Nucleus accumbens (tissue), 56 donors: ENCODE measurements at regions not wholly inside any gene's neighbourhood (a gene's known extent, or its start where the extent isn't known, plus 50 kb on each side); places are given as distances from the start of the nearest gene placed in this dataset.
"Not testable (repeated sequence)": the region's sequence is repeated elsewhere in the genome, so short reads cannot be mapped to it uniquely, and the experiment has no call there.

Source experiments
- DNase-seq, 56 donors: peaks; one replicate each; lab custom pipeline; 2025; lab: John Stamatoyannopoulos, UW

GRCh38 chrX:138264095-138264494 is 447.4 kb downstream of the FGF13 start:
- not testable (repeated sequence) for DNase-seq

GRCh38 chrX:138270931-138271330 is 440.6 kb downstream of the FGF13 start:
- no peak for DNase-seq

DNA sequence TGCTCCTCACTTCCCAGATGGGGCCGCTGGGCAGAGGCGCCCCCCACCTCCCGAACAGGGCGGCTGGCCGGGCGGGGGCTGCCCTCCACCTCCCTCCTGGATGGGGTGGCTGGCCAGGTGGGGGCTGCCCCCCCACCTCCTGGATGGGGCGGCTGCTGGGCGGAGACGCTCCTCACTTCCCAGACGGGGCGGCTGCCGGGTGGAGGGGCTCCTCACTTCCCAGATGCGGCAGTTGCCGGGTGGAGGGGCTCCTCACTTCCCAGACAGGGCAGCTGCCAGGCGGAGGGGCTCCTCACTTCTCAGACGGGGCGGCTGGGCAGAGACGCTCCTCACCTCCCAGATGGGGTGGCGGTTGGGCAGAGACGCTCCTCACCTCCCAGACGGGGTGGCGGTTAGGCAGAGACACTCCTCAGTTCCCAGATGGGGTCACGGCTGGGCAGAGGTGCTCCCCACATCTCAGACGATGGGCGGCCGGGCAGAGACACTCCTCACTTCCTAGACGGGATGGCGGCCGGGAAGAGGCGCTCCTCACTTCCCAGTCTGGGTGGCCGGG is 428.8 kb downstream of the FGF13 start:
- not testable (repeated sequence) for DNase-seq

- DNase-seq: peak in 13 of 56 donors; percentile 0 to 23 (median 0)
Observed at GRCh38 chrX:138287205-138287877, 424.2 kb downstream of the FGF13 start.

DNA sequence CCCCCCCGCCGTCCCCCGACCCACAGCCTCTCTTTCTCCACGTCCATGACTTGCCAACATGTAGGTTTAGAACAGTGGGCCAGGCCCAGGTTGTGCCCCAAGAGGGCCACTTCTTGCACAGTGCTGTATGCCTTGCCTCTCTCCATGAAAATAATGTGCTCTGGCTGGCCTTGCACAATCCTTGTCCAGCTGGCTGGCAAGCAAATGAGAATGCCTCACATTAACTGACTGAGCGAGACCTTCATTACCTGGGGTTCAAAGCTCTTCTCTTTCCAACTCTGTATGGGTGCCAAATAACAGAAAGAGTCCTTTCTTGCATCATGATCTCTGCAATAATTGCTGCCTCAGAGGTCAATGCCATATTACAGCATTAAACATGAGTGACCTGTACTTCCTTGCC is 416.6 kb downstream of the FGF13 start:
- DNase-seq: no peak

GRCh38 chrX:138298268-138298667 is 413.2 kb downstream of the FGF13 start:
- DNase-seq: no peak

- no peak for DNase-seq
Observed at GRCh38 chrX:138345801-138346200, 365.7 kb downstream of the FGF13 start.

GRCh38 chrX:138349351-138349750 is 362.2 kb downstream of the FGF13 start:
- DNase-seq: no peak

DNA sequence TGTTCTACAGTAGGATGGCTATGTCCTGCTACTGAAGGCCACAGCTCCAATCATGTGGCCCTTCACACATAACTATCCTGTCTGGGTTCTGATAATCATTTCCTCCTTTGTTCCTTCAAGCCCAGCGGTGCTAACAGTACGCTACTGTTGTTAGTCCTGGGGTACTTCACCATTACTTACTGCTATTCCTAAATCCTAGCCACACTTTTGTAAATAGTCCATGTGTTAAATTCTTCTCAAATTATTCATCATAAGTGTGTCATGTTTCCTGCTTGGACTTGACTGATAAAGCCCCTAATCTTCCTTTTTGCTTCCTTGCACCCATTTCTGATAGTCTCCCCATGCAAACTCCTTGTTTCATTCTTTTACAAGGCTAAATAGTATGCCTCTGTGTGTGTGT is 332.6 kb downstream of the FGF13 start:
- DNase-seq: no peak

GRCh38 chrX:138408101-138408500 is 303.4 kb downstream of the FGF13 start:
- DNase-seq: no peak

DNA sequence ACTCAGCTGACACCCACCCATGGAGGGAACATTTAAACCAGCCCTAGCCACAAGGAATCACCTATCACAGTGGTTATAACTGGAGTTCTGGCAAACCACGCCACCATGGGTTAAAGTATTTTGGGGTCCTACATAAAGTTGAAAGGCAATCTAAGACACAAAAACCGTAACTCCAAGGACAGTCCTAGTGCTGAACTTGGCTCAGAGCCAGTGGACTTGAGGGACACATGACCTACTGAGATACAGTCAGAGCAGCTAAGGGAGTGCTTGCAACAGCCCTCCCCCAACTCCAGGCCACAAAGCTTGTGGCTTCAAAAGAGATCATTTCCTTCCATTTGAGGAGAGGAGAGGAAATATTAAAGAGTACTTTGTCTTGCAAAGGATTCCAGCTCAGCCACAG is 300.5 kb downstream of the FGF13 start:
- DNase-seq: no peak
